Epithelial cell of proximal tubule (primary cell): ENCODE measurements at regions not wholly inside any gene's neighbourhood (a gene's known extent, or its start where the extent isn't known, plus 50 kb on each side); places are given as distances from the start of the nearest gene placed in this dataset.
"Not testable (repeated sequence)": the region's sequence is repeated elsewhere in the genome, so short reads cannot be mapped to it uniquely, and the experiment has no call there.

Experiments
- DNase-seq: peaks from one replicate; pipeline ENCODE4 v3.0.0-alpha.2; 2011; ENCODE audit warnings: low read depth
- H3K4me3 ChIP-seq: 2 replicates; pipeline ENCODE4 v1.5.1; 2011; ENCODE audit warnings: low read depth, mild to moderate bottlenecking, low read length
- CTCF ChIP-seq: conservative IDR thresholded peaks from 2 replicates; pipeline ENCODE4 v1.5.1; 2012; ENCODE audit warnings: low read depth, mild to moderate bottlenecking, low read length

GRCh38 chr20:29031262-29031982 lies 2226.0 kb upstream of the DEFB115 start:
- DNase-seq, H3K4me3 ChIP-seq: not testable (repeated sequence)

GRCh38 chr20:29044239-29044638 lies 2213.2 kb upstream of the DEFB115 start:
- not testable (repeated sequence) for DNase-seq

GRCh38 chr20:29050008-29050606 lies 2207.4 kb upstream of the DEFB115 start:
- peak; percentile 47 for TF ChIP-seq CTCF
- not testable (repeated sequence) for H3K4me3 ChIP-seq, DNase-seq

More at GRCh38 chr20:29044239-29044638, 2213.2 kb upstream of the DEFB115 start:
- not testable (repeated sequence) for H3K4me3 ChIP-seq

DNA sequence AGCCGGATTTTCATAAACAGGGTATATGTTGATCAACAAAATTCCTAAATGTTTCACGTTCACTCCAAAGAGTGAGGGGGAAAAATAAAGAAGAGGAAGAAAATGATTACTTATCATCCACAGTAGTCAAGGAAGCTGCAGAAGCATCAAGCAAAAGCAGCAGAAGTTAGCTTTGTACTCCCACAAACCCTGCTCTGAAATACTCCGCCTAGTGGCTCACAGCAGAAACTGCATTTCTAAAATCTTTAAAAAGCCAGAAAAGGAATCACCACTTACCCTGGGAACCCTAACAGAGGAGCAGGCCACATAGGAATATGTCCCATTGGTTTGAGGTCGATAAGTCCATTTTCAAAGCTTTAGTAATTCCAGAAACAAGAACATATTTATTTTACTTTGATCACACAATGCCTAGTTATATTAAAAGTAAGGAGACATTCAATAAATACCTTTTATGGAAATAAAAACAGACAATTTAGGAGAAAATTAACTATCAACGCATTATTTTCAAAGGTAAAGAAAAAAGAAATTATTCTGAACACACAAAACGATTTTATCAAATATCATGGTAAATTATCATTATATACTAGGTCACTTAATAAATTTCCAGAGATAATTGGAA lies 2199.5 kb upstream of the DEFB115 start:
- H3K4me3 ChIP-seq, DNase-seq: not testable (repeated sequence)

DNA sequence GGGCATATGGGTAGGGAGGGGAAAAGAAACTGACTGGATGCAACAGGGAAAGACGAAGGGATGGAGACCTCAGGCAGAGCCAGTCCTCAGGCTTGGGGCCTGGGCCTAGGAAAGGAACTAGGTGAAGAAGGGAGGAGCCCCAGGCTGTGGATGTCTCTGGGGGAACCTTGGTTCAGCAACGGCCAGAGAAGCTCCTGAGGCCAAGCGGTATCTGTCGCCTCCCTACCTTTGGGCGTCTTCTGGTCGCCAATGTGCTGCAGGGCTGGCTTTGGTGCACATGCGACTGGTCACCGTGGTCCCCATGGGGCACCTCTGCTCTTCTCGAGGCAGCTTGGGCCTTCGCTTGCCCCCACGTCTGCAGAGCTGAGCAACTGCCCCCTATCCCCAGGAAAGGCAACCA lies 2195.0 kb upstream of the DEFB115 start:
- not testable (repeated sequence) for DNase-seq, H3K4me3 ChIP-seq

More for the DNA sequence above, 2199.5 kb upstream of the DEFB115 start:
- TF ChIP-seq CTCF = peak; percentile 61

- H3K4me3 ChIP-seq, DNase-seq: not testable (repeated sequence)
These were observed 2191.1 kb upstream of the DEFB115 start for GRCh38 chr20:29066341-29066740.

DNA sequence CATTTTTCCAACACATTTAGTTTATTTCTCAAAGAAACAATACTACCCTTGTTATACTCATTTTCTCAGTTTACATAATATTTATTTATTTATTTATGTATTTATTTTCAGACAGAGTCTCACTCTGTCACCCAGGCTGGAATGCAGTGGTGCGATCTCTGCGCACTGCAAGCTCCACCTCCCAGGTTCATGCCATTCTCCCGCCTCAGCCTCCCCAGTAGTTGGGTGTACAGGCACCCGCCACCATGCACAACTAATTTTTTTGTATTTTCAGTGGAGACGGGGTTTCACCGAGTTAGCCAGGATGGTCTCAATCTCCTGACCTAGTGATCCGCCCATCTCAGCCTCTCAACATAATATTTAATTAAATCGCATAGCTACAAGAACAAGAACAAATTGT lies 2183.8 kb upstream of the DEFB115 start:
- not testable (repeated sequence) for DNase-seq, H3K4me3 ChIP-seq

- DNase-seq = peak; percentile 13
- peak overlapping the region; percentile 54 for H3K4me3 ChIP-seq
- peak; percentile 34 for TF ChIP-seq CTCF
These were observed 2177.4 kb upstream of the DEFB115 start for GRCh38 chr20:29079769-29080690.

- not testable (repeated sequence) for H3K4me3 ChIP-seq, DNase-seq
These were observed 2175.8 kb upstream of the DEFB115 start for GRCh38 chr20:29081712-29082111.

DNA sequence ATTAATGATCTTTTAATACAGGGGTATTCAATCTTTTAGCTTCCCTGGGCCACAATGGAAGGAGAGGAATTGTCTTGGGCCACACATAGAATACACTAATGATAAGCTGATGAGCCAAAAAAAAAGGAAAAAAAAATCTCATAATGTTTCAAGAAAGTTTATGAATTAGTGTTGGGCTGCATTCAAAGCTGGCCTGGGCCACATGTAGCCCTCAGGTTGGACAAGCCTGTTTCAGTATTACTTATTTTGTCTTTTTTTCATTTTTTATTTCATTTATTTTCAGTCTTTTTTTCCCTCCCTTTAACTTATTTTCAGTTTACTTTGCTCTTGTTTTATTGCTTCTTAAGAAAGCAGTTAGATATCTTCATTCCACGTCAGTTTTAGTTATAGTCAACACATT lies 2171.8 kb upstream of the DEFB115 start:
- DNase-seq = no peak
- no peak for TF ChIP-seq CTCF

DNA sequence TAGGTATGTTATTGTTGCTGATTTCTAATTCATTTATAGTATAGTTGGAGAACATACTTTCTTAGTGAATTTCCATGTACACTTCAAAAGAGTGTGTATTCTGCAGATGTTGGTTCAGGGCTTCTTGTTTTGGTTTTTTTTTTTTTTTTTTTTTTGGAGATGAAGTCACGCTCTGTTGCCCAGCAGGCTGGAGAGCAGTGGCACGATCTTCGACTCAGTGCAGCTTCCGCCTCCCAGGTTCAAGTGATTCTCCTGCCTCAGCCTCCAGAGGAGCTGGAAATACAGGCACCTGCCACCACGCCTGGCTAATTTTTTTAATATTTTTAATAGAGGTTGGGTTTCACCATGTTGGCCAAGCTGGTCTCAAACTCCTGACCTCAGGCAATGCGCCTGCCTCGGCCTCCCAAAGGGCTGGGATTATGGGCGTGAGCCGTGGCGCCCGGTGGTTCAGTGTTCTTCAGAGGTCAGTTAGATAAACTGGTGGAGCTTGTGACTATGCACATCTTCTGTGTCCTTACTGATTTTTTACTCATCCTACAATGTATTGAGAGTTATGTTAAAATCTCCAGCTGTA lies 2171.2 kb upstream of the DEFB115 start:
- H3K4me3 ChIP-seq, DNase-seq: not testable (repeated sequence)

More for the DNA sequence above, 2171.8 kb upstream of the DEFB115 start:
- no peak overlapping the region for H3K4me3 ChIP-seq
